ENCODE measurements at regions not wholly inside any gene's neighbourhood (a gene's known extent, or its start where the extent isn't known, plus 50 kb on each side); places are given as distances from the start of the nearest gene placed in this dataset.

GRCh38 chr5:34550964-34551363 lies 105.2 kb upstream of the RAI14 start:
- Histone ChIP-seq H3K4me1 (ENCODE audit: control insufficient read depth, extremely low read depth, insufficient read depth, low read length) (no peaks in the 10 kb centered on the region), H3K27ac (ENCODE audit: insufficient read depth, low read depth, low read length) (no peak overlapping the region), H3K27me3 (ENCODE audit: control insufficient read depth in 2 of 2, insufficient read depth in 2 of 2, low read length in 2 of 2) (no peaks in the 10 kb centered on the region), H3K4me3 (replicated peaks in 1 of 3; ENCODE audit: insufficient read depth in 1 of 3, low read depth in 1 of 3, low read length in 3 of 3) (no peak overlapping the region), H3K9ac (replicated peaks; ENCODE audit: extremely low read depth, insufficient read depth, low read length) (no peak overlapping the region), H3K36me3 (ENCODE audit: control insufficient read depth in 2 of 2, extremely low read depth in 1 of 2, insufficient read depth in 2 of 2, low read length in 2 of 2) (no peaks in the 10 kb centered on the region), H3K4me2 (ENCODE audit: insufficient read depth, low read length) (no peak overlapping the region), H2AFZ (ENCODE audit: low read depth, low read length) (no peak overlapping the region), H3K9me1 (replicated peaks; ENCODE audit: control insufficient read depth, extremely low read depth, insufficient read depth, low read length) (no peaks in the 10 kb centered on the region), H4K20me1 (replicated peaks; ENCODE audit: control insufficient read depth, extremely low read depth, insufficient read depth, low read length) (no peaks in the 10 kb centered on the region), H3K9me3 (replicated peaks; ENCODE audit: control insufficient read depth, insufficient read depth, low read length) (no peaks in the 10 kb centered on the region), H3K79me2 (ENCODE audit: control insufficient read depth, insufficient read depth, low read length) (no peaks in the 10 kb centered on the region)
- TF ChIP-seq CTCF (IDR thresholded peaks at IDR 0.05; ENCODE audit: extremely low read depth in 1 of 2, insufficient read depth in 1 of 2, low read depth in 1 of 2, low read length in 2 of 2): no peak
- TF ChIP-seq POLR2A (IDR thresholded peaks at IDR 0.05; ENCODE audit: low read depth, low read length): no peak
- TF ChIP-seq POLR2AphosphoS5 (IDR thresholded peaks at IDR 0.05; ENCODE audit: insufficient read depth, low read depth, low read length): no peak
- TF ChIP-seq GATA2 (IDR thresholded peaks at IDR 0.05; ENCODE audit: insufficient read depth, insufficient read length, low read depth, low read length): no peak
- no peak for TF ChIP-seq MAX (IDR thresholded peaks at IDR 0.05; ENCODE audit: insufficient read depth, insufficient read length)
- no peak for TF ChIP-seq FOS (IDR thresholded peaks at IDR 0.05; ENCODE audit: borderline replicate concordance, insufficient read depth, low read length)
- no peak for TF ChIP-seq JUN (IDR thresholded peaks at IDR 0.05; ENCODE audit: borderline replicate concordance, insufficient read depth, insufficient read length, low read depth)
- no peak for TF ChIP-seq MYC (IDR thresholded peaks at IDR 0.05; ENCODE audit: low read depth, low read length)
- no peak for TF ChIP-seq EZH2 (IDR thresholded peaks at IDR 0.05; ENCODE audit: borderline replicate concordance, low read depth, low read length, severe bottlenecking)
- dilution Hi-C loops (cut with MboI; ENCODE audit: extremely low pct_ligation_motif_present, low sequenced_read_pairs): no loop called here
- no TSS peak for BruUV-seq (replicated peaks)
- FAIRE-seq: no peak
- no peak for DNase-seq (ENCODE audit: low read depth, low spot score)
- intact Hi-C loops (cut with micrococcal nuclease): no loop called here
- ChIA-PET CTCF (no interaction called here), POLR2A (no interaction called here)
